ENCODE measurements at regions not wholly inside any gene's neighbourhood (a gene's known extent, or its start where the extent isn't known, plus 50 kb on each side); places are given as distances from the start of the nearest gene placed in this dataset. TPM values are rescaled to one million over a fixed set of nuclear protein-coding genes. Genes with fewer than 3 reads are reported as not detected.

- no peaks in the 10 kb centered on the region for H3K4me1 Mint-ChIP-seq (ENCODE audit: low read depth)
- ChIA-PET POLR2A (no interaction called here), CTCF (no interaction called here)
- no peak for TF ChIP-seq CTCF (IDR thresholded peaks at IDR 0.05)
- H3K27ac Mint-ChIP-seq, result no peak overlapping the region
- H3K9me3 Mint-ChIP-seq, result no peaks in the 10 kb centered on the region
- no peak overlapping the region for H3K4me3 Mint-ChIP-seq
- H3K27me3 Mint-ChIP-seq, result no peaks in the 10 kb centered on the region
- no peak for ATAC-seq
- H3K36me3 Mint-ChIP-seq (ENCODE audit: low read depth), result no peaks in the 10 kb centered on the region
- intact Hi-C loops (cut with micrococcal nuclease), result no loop called here
- DNase-seq, result no peak
Observed at GRCh38 chr14:101508196-101508947, 52.9 kb upstream of the DIO3 start.

- Mint-ChIP-seq H3K27me3 (no peaks in the 10 kb centered on the region), H3K9me3 (no peaks in the 10 kb centered on the region), H3K4me1 (ENCODE audit: low read depth) (no peaks in the 10 kb centered on the region), H3K27ac (no peak overlapping the region), H3K4me3 (no peak overlapping the region), H3K36me3 (ENCODE audit: low read depth) (no peaks in the 10 kb centered on the region)
- no peak for TF ChIP-seq CTCF (IDR thresholded peaks at IDR 0.05)
- no peak for ATAC-seq
- intact Hi-C loops (cut with micrococcal nuclease), result no loop called here
- POLR2A ChIA-PET, result interaction anchor here (0.6 kb wide), 1 partner anchor 119 kb away, joined by 3 read pairs; no protein-coding TSS in a partner anchor
- DNase-seq, result no peak
- CTCF ChIA-PET, result no interaction called here
Observed at GRCh38 chr14:101508948-101509729, 52.2 kb upstream of the DIO3 start.

GRCh38 chr14:101509730-101510371, 51.4 kb upstream of the DIO3 start:
- Mint-ChIP-seq H3K27ac (no peak overlapping the region), H3K27me3 (no peaks in the 10 kb centered on the region), H3K4me1 (ENCODE audit: low read depth) (no peaks in the 10 kb centered on the region), H3K36me3 (ENCODE audit: low read depth) (no peaks in the 10 kb centered on the region), H3K4me3 (no peak overlapping the region), H3K9me3 (no peaks in the 10 kb centered on the region)
- TF ChIP-seq CTCF (IDR thresholded peaks at IDR 0.05), result no peak
- POLR2A ChIA-PET, result interaction anchor here (0.6 kb wide), 1 partner anchor 120 kb away, joined by 3 read pairs; no protein-coding TSS in a partner anchor
- CTCF ChIA-PET, result no interaction called here
- no peak for DNase-seq
- no peak for ATAC-seq
- intact Hi-C loops (cut with micrococcal nuclease), result no loop called here

GRCh38 chr14:101511199-101511598, 50.1 kb upstream of the DIO3 start:
- Mint-ChIP-seq H3K9me3 (peaks cover 3% of the 10 kb centered on the region), H3K27me3 (no peaks in the 10 kb centered on the region)

More at GRCh38 chr14:101511199-101511598, 50.1 kb upstream of the DIO3 start:
- ATAC-seq, result no peak
- TF ChIP-seq CTCF (IDR thresholded peaks at IDR 0.05), result no peak
- ChIA-PET CTCF (no interaction called here), POLR2A (no interaction called here)
- H3K4me1 Mint-ChIP-seq (ENCODE audit: low read depth), result no peaks in the 10 kb centered on the region
- DNase-seq, result no peak
- H3K4me3 Mint-ChIP-seq, result no peak overlapping the region
- intact Hi-C loops (cut with micrococcal nuclease), result no loop called here
- no peaks in the 10 kb centered on the region for H3K36me3 Mint-ChIP-seq (ENCODE audit: low read depth)
- no peak overlapping the region for H3K27ac Mint-ChIP-seq

Small RNA genes lying in the stretch of these regions (microRNA-seq; reads per million reads assigned to microRNA genes)
- gene MIR1185-1 (ENCODE audit: borderline microRNAs expressed, borderline replicate concordance) (not detected), gene MIR1185-2 (ENCODE audit: borderline microRNAs expressed, borderline replicate concordance) (not detected), gene MIR1193 (ENCODE audit: borderline microRNAs expressed, borderline replicate concordance) (not detected), gene MIR1197 (ENCODE audit: borderline microRNAs expressed, borderline replicate concordance) (not detected), gene MIR134 (ENCODE audit: borderline microRNAs expressed, borderline replicate concordance) (not detected), gene MIR154 (ENCODE audit: borderline microRNAs expressed, borderline replicate concordance) (not detected), gene MIR299 (ENCODE audit: borderline microRNAs expressed, borderline replicate concordance) (not detected), gene MIR300 (ENCODE audit: borderline microRNAs expressed, borderline replicate concordance) (not detected), gene MIR323A (ENCODE audit: borderline microRNAs expressed, borderline replicate concordance) (not detected), gene MIR323B (ENCODE audit: borderline microRNAs expressed, borderline replicate concordance) (not detected), gene MIR329-1 (ENCODE audit: borderline microRNAs expressed, borderline replicate concordance) (not detected), gene MIR329-2 (ENCODE audit: borderline microRNAs expressed, borderline replicate concordance) (not detected), gene MIR369 (ENCODE audit: borderline microRNAs expressed, borderline replicate concordance) (not detected), gene MIR376A1 (ENCODE audit: borderline microRNAs expressed, borderline replicate concordance) (not detected), gene MIR376A2 (ENCODE audit: borderline microRNAs expressed, borderline replicate concordance) (not detected), gene MIR376B (ENCODE audit: borderline microRNAs expressed, borderline replicate concordance) (not detected), gene MIR376C (ENCODE audit: borderline microRNAs expressed, borderline replicate concordance) (not detected), gene MIR377 (ENCODE audit: borderline microRNAs expressed, borderline replicate concordance) (not detected), gene MIR379 (ENCODE audit: borderline microRNAs expressed, borderline replicate concordance) (4.5 reads per million, percentile 20 among the genes with 10 or more reads in this experiment), gene MIR380 (ENCODE audit: borderline microRNAs expressed, borderline replicate concordance) (not detected), gene MIR381 (ENCODE audit: borderline microRNAs expressed, borderline replicate concordance) (not detected), gene MIR382 (ENCODE audit: borderline microRNAs expressed, borderline replicate concordance) (1.2 reads per million), gene MIR409 (ENCODE audit: borderline microRNAs expressed, borderline replicate concordance) (1.2 reads per million), gene MIR411 (ENCODE audit: borderline microRNAs expressed, borderline replicate concordance) (3.6 reads per million, percentile 10 among the genes with 10 or more reads in this experiment), gene MIR412 (ENCODE audit: borderline microRNAs expressed, borderline replicate concordance) (not detected), gene MIR485 (ENCODE audit: borderline microRNAs expressed, borderline replicate concordance) (0.91 reads per million), gene MIR487A (ENCODE audit: borderline microRNAs expressed, borderline replicate concordance) (not detected), gene MIR487B (ENCODE audit: borderline microRNAs expressed, borderline replicate concordance) (4.5 reads per million, percentile 20 among the genes with 10 or more reads in this experiment), gene MIR494 (ENCODE audit: borderline microRNAs expressed, borderline replicate concordance) (not detected), gene MIR495 (ENCODE audit: borderline microRNAs expressed, borderline replicate concordance) (not detected), gene MIR496 (ENCODE audit: borderline microRNAs expressed, borderline replicate concordance) (not detected), gene MIR539 (ENCODE audit: borderline microRNAs expressed, borderline replicate concordance) (not detected), gene MIR541 (ENCODE audit: borderline microRNAs expressed, borderline replicate concordance) (not detected), gene MIR543 (ENCODE audit: borderline microRNAs expressed, borderline replicate concordance) (not detected), gene MIR544A (ENCODE audit: borderline microRNAs expressed, borderline replicate concordance) (not detected), gene MIR654 (ENCODE audit: borderline microRNAs expressed, borderline replicate concordance) (not detected), gene MIR655 (ENCODE audit: borderline microRNAs expressed, borderline replicate concordance) (not detected), gene MIR656 (ENCODE audit: borderline microRNAs expressed, borderline replicate concordance) (not detected), gene MIR668 (ENCODE audit: borderline microRNAs expressed, borderline replicate concordance) (not detected), gene MIR758 (ENCODE audit: borderline microRNAs expressed, borderline replicate concordance) (not detected), gene MIR889 (ENCODE audit: borderline microRNAs expressed, borderline replicate concordance) (1.2 reads per million)
